HTR-8/SVneo (cell line): ENCODE measurements at regions not wholly inside any gene's neighbourhood (a gene's known extent, or its start where the extent isn't known, plus 50 kb on each side); places are given as distances from the start of the nearest gene placed in this dataset.
"Not testable (repeated sequence)": the region's sequence is repeated elsewhere in the genome, so short reads cannot be mapped to it uniquely, and the experiment has no call there.

Source experiments
- DNase-seq: peaks from one replicate; pipeline ENCODE4 v3.0.0; 2011; ENCODE audit warnings: low spot score, mixed read lengths; ENCODE audit not compliant: insufficient read length
- FAIRE-seq: peaks from 2 replicates; lab custom pipeline; 2011; peaks lifted over from hg19 to GRCh38; lab: Jason Lieb, UNC

DNA sequence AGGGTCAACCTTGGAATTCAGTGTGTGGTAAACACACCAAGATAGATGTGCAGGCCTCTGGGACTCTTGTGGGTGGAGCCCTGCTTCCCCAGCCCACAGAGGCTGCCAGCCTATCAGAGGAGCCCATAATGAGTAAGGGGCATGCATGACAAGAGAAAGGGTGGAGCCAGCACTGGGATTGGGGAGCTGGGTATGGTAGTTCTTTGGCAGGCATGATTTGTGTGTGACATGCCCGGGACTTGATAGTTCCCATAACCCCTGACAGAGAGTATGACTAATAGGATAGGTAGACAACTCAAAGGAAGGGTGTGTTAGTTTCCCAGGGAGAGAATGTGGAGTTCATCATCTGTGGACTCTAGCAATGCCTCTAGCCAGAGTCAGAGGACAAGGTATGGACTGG is 143.0 kb downstream of the EMP1 start:
- FAIRE-seq, result no peak
- no peak for DNase-seq

DNA sequence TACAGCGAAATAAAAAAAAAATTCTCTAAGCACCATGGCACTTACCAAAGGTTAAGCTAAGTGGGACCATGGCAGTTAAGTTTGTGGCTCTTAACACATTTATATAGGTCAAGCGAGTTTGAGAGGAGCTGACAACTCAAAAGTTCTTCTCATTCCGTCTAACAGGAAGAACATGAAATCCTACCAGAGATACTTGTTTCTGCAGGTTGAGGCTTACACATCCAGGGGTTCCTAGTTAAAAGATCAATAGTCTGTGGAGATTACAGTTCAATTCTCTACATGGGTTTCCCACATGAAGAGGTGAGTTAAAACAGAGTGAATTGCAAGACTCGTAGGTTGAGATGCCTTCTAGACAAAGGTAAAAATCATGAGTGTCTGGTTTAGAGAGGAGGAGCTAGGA is 142.6 kb downstream of the EMP1 start:
- FAIRE-seq (no peak), DNase-seq (no peak)

DNA sequence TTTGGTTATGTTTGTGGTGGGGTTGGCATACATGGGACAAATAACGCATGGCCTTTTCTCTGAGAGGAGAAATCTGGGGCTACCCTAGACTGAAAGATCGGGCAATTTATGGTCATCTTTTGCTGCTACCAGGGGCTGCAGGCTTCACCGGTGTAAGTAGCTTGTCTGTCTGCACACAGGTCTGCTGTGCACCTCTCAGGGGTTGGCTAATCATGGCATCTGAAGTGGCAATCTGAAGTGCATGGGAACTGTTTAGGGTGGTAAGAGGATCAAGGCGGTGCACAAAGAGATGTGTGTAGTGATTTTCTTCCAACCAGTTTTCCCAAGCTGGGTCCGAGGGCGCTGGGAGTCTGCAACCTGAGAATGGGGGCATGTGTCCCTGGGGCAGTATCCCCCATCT is 141.3 kb downstream of the EMP1 start:
- FAIRE-seq, result no peak
- DNase-seq, result no peak

DNA sequence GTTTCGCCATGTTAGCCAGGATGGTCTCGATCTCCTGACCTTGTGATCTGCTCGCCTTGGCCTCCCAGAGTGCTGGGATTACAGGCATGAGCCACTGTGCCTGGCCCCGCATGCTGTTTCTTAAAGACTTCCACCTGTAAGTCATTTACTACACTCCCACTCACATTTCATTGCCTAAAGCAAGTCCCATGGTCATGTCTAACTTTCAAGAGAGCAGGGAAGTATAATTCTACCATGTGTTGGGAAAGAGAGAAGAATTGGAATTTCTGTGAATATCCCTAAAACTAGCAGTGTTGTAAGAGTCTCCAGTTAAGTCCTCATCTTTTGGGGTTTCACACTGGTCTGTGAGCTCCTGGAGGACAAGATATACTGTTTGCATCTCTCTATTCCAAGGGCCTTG is 139.7 kb downstream of the EMP1 start:
- FAIRE-seq (no peak), DNase-seq (no peak)

DNA sequence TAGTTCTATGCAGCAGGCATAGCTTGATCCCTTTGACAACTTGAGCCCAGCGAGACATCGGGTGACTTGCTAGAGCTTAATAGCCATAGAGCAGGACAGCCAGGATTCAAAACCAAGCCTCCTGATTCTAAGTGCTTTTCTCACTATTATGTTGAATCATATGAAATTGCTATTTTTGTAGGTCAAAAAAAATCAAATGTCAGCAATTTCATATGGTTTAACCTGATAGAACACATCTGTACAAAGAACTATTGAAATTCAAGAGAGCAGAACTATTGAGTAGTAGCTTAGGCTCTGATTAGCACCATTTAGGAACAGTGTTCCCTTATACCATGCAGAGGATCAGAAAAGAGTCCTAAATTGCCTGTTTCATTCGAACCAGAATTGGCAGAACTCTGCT is 132.0 kb downstream of the EMP1 start:
- no peak for FAIRE-seq
- DNase-seq, result no peak

DNA sequence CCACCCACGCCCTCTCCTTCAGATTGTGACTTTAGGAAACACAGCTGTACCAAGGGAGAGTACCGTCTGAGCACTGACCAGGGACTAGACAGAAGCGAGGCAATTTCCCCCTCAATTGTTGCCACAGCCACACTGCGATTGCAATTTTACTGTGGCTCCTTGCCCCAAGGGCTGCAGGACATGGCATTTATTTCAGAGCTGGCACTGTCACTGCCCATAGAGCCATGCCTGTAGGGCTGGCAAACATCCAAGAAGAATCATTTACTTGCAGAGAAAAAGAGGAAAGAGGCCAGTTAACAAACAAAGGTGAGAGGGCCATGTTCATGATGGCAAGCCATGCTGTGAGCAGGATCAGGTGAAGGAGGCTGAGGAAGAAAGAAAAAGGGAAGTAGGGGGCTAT is 129.6 kb downstream of the EMP1 start:
- DNase-seq, result no peak
- no peak for FAIRE-seq

DNA sequence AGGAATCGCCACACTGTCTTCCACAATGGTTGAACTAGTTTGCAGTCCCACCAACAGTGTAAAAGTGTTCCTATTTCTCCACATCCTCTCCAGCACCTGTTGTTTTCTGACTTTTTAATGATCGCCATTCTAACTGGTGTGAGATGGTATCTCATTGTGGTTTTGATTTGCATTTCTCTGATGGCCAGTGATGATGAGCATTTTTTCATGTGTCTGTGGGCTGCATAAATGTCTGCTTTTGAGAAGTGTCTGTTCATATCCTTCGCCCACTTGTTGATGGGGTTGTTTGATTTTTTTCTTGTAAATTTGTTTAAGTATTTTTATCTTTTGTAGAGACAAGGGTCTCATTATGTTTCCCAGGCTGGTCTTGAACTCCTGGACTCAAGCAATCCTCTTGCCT is 128.5 kb downstream of the EMP1 start:
- not testable (repeated sequence) for FAIRE-seq, DNase-seq

DNA sequence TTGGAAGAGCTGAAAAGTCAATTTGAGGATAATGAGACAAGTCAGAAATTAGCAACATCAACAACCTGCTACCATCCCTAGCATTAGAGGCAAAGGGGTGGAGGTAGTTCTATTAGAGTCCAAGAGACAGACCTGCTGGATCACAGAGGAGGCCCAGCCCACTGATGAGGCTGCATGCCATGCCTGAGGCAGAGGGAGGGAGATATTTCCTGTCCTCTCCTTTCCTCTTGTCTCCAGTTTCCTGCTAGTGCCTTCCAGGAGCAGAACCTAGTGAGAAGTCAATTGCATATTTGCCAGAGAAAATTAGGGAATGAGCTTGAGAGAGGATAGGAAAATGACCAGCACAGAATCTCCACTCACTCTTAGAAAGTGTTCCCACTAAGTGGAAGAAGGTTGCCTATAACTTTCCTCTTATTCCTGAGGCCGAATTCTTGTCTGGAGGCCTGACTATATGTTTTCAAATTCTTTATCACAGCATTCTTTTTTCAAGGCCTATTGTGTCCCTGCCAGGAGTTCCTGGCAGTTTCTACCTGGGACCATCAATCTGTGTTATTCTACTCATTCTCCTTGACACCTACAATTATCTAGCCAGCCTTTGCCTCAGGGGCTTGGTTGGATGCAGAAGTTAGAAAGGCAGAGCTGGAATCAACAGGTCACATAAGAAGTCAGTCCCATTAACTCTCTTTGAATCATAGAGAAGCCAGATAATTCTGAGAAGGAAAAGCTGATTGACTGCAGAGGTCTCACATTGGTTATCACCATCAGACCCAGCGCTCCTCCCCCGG is 121.9 kb downstream of the EMP1 start:
- no peak for DNase-seq
- FAIRE-seq, result no peak

DNA sequence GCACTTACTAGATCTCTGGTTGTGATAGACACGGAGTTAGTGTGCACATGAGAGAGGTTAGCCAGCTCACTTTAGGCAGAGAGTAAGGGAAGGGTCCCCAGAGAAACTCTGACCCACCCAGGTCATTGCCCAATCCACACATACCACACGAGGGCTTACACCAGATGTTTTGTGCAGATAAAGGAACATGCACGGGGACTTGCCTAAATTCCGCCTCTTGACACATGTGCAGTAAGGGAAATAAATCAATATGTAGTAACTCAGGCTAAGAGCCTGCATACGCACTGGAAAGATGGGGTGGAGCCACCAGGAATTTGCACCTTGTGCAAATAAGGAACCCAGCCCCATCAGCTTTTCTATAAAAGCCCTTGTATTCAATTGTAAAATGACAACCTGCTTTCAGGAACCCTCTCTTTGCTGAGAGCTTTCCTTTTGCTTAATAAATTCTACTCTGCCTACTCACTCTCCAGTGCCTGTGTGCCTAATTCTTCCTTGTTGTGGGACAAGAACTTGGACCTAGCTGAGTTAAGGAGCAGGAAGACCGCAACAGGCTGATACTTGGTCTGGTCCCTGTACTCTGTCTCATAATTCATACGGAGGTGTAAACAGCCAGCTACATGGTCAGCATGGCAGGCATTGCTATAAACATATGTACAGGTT is 120.2 kb downstream of the EMP1 start:
- DNase-seq, result no peak
- FAIRE-seq, result no peak

DNA sequence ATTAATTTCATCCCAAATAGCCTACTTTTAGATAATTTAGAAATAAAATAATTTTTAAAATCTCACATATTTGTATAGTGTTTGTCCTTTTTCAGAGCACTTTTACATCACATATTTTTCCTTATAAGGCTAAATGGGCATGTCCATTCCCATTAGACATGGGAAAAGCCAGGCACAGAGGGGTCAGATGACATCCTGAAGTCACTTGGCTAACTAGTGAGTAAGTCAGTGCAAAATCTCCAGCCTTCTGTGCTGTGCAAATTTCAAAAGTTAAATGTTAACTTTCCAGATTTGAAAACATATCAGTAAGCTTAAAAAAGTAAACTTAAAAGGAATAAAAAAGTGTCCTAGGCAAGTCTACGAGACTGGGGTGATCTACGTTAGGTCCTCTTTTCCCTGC is 117.4 kb downstream of the EMP1 start:
- FAIRE-seq (no peak), DNase-seq (no peak)

DNA sequence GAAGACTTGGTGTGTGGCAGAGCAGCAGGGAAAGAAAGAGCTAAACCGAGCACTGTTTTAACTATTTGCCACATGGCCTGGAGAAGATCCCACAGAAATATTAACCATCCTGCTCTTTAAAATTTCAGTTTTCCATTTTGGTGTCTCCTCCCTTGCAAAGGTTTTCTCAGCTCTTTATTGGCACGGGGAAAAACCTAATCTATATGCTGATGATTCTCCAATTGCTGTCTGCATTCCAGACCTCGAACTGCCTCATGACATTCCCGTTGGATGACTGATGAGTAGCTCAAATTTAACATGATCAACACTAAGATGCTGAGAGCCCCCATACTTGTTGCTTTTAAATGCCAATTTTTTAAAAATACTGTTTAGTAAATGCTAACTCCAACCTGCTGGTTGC is 115.0 kb downstream of the EMP1 start:
- FAIRE-seq (no peak), DNase-seq (no peak)

DNA sequence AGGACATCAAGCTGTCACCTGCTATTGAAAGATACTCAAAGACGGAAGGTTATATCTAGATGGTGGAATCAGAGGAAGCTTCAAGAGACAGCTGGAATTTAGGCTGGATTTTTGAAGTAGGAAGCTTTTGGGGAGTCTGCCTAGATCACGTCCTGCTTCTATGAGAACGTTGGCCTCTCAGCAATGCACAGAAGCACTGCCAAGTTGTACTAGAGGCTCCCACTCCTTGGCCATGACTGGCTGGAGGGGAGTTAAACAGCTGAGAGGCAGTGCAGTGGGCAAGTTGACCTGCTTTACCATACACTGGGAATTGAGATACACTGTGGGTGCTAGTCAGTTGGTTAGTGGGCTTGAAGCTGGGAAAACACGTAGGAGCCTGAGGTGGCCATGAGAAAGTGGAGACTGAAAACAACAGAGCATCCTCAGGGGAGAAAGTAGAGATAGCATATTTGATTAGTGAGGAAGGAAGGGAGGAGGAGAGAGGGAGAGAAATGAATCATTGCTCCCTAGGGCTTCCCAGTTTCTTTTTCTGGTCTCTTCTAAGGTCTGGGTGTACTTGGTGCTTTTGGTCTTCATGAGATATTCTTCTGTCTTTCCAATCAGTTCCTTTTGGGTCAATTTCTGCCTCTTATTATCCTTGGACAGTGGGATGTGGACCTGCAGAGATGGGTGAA is 110.8 kb downstream of the EMP1 start:
- no peak for FAIRE-seq
- DNase-seq, result no peak

DNA sequence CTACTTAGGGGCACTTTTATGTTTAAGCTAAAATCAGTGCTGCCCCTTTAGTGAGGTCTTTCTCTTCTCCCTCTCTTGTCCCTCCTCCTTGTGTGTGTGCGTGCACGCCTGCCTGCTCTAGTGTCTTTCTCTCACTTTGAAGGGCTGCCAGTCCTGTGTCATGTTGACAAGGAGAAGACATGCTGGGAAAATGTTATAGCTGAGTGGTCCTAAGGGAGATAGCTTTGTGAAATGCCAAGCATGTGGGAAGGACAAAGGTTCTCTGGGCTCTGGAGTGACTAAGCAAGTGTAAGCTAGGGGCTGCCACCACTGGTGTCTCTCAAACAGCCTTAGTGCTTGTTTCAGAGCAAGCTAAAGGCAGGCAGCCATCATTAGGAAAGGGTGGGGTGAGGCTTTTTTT is 108.4 kb downstream of the EMP1 start:
- DNase-seq, result no peak
- no peak for FAIRE-seq

DNA sequence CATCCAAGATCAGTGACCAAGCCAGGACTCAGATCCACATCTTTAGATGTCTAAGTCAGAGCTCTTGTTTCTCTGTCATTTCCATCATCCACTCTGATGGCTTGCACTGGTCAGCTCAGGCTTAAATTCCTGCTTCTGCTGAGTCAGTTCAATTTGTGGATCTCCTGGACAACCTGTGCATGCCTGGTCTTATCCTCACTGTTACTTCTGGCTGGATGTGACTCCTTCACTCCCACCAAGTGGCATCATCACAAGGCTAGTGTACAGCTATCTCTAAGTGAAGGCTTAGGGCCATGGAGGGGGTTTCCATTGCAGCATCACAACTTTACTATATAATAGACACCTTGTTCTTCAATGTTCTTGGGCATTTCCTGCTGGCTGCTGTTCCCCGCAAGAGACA is 102.9 kb downstream of the EMP1 start:
- DNase-seq (no peak), FAIRE-seq (no peak)

DNA sequence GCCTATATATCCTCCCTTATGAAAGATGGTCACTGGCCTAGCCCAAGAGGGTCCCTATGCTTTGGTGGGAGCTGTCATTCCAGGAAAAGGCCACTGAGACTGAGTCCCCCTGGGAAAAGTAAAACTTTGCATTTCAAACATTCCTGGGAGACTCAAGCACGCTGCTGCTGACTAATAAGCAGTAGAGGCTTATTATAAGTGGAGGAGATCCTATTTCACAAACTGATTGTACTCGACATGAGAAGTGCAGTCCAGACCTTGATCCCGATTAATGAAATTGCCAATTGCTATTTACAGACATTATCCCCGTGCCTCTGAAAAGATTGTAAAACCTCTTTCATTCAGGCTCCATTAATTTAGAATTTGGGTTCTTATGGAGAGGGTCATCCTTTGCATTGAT is 96.6 kb downstream of the EMP1 start:
- DNase-seq (no peak), FAIRE-seq (no peak)

DNA sequence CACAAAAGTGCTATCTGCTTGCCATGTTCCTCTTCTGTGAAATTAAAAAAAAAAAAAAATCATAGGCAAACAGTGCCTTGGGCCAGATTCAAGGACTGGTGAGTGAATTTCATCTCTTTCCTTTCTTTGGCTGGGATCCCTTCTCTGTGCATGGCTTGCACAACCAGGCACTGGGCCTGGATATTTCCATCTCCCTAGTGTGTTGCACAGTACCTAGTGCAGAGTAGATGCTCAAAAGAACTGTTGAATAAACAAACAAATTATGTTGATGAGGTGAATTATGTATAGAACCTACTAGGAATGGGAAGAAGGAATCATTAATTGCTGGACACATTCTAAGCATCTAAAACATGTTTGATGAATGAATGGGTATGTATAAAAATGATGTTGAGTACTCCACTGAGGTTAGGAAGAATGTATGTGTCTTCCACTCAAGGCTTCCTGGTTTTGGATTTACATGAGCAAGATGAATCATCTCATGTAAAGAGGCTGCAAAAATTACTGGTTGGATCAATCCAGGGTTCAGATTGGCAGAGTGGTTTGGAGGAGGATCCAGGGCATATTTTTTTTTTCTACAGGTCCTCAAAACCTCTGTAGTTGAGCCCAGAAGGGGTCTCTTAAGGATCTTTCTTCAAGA is 93.2 kb downstream of the EMP1 start:
- FAIRE-seq (no peak), DNase-seq (no peak)

DNA sequence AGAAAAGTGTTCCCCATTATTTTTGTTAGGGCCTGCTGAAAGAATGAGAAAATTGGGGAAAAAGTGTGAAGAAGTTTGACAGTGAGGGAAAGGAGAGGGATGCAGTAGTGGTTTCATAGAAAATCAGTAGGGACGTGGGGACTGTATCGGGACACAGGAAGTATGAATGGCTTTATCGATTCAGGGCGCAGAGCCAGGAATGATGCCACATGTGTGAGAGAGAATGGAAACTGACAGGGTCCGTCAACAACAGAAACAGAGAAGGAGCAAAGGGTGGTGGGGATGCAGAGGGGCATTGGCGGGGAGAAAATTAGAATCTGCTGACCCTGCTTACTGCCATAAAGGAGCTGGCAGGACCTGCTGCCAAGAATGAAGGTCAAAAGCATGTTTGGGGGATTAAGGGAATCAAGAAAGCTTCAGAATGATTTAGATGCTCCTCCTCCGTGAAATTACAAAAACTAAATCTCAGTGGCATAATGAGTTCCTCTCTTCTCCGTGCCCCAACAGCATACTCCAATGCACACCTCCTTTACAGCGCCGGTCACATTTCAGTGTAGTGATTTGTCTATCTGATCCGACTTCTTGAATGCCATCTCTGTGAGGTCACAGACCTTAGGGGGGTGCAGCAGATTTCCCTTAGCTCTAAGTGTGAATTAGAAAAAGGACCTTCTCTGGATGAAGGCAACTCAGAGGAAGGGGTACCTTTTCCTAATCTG is 92.6 kb downstream of the EMP1 start:
- DNase-seq (no peak), FAIRE-seq (no peak)

DNA sequence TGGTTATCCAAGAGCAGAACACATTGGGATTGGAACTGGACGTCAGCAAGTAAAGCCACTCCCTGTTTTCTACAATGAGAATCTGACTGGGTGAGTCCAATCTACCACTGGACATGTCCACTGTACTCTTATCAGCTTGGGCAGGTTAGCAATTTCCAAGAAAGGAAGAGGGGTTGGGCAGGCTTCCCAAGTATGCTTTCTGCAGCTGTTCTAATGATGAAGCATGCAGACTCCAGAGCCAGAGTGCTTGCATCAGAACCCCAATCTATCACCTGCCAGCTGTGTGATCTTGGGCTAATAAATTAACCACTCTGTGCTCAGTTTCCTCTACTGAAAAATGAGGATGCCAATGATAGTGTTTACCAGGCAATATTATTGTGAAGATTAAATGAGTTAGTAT is 92.0 kb downstream of the EMP1 start:
- no peak for FAIRE-seq

DNA sequence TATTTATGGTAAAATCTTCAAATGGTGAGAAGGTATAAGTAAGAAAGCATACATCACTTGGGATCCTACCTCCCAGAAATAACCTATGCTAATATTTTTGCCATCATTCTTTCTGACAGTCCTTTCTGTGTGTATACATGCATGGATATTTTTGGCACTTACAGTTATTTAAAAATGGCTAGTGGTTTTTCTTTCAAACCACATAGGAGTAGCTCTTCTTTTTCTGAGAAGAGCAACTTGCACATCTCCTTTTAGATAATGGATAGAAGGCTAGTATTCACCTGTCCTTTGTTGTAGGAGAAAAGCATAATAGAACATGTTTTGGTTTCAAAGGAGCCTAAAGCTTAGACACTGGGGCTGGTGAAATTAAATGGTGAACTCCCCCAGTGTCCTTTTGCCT is 87.3 kb downstream of the EMP1 start:
- DNase-seq (no peak), FAIRE-seq (no peak)

More for the DNA sequence above, 92.0 kb downstream of the EMP1 start:
- DNase-seq, result no peak

DNA sequence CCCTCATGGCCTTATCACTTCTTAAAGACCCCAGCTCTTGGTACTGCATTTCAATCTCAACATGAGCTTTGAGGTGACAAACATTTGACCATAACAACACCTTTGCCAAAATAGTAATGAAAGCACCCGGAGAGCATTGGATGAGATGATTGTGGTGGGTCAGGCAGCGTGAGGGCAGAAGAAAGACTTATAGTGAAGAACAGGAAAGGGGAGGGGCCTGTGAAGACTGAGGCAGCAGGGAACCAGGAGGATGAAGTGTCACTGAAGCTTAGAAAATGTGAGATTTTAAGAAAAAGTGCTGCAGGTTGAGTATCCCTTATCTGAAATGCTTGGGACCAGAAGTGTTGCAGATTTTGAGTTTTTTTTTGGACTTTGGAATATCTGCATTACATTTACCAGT is 86.3 kb downstream of the EMP1 start:
- DNase-seq (no peak), FAIRE-seq (no peak)
